ENCODE measurements at regions not wholly inside any gene's neighbourhood (a gene's known extent, or its start where the extent isn't known, plus 50 kb on each side); places are given as distances from the start of the nearest gene placed in this dataset.

GRCh38 chr5:67900514-67900913, 315.0 kb upstream of the PIK3R1 start:
- TF ChIP-seq CTCF (IDR thresholded peaks at IDR 0.05 in 2 of 3, conservative IDR thresholded peaks at IDR 0.05 in 1 of 3; ENCODE audit: borderline replicate concordance in 1 of 3, insufficient read depth in 1 of 3, low read depth in 2 of 3, low read length in 2 of 3): no peak
- no peak for TF ChIP-seq SP1 (IDR thresholded peaks at IDR 0.05; ENCODE audit: low read depth)
- TF ChIP-seq POLR2A (IDR thresholded peaks at IDR 0.05; ENCODE audit: borderline replicate concordance, extremely low read depth, insufficient read depth, insufficient read length): no peak
